Cardiac fibroblast (primary cell): ENCODE measurements at regions not wholly inside any gene's neighbourhood (a gene's known extent, or its start where the extent isn't known, plus 50 kb on each side); places are given as distances from the start of the nearest gene placed in this dataset.

Source experiments
- DNase-seq, 2 donors: peaks; one replicate each; pipeline versions ENCODE4 v3.0.0 to v3.0.0-alpha.2; 2010; ENCODE audit warnings: low read depth in 2 of 2
- H3K4me3 ChIP-seq, 2 donors: replicated peaks in 1 of 2; 1 replicate in 1 of 2; 2 replicates in 1 of 2; pipeline ENCODE4 v1.5.1; 2011; ENCODE audit warnings: low read depth in 2 of 2, low read length in 2 of 2, mild to moderate bottlenecking in 2 of 2, moderate library complexity in 1 of 2
- CTCF ChIP-seq: IDR thresholded peaks from one replicate; pipeline ENCODE4 v1.5.1; 2011; ENCODE audit warnings: low read depth, mild to moderate bottlenecking, low read length, inconsistent platforms

GRCh38 chr6:3663081-3663480 is 88.4 kb downstream of the PXDC1 start:
- no peak for DNase-seq
- no peak for TF ChIP-seq CTCF
- no peak overlapping the region for H3K4me3 ChIP-seq

- TF ChIP-seq CTCF: no peak
Measured at GRCh38 chr6:3661390-3661789, 90.1 kb downstream of the PXDC1 start.

GRCh38 chr6:3660473-3660872 is 91.0 kb downstream of the PXDC1 start:
- no peak for DNase-seq
- H3K4me3 ChIP-seq: no peak overlapping the region
- no peak for TF ChIP-seq CTCF

More at GRCh38 chr6:3661390-3661789, 90.1 kb downstream of the PXDC1 start:
- no peak for DNase-seq
- H3K4me3 ChIP-seq: no peak overlapping the region

GRCh38 chr6:3659748-3660147 is 91.8 kb downstream of the PXDC1 start:
- no peak for TF ChIP-seq CTCF
- DNase-seq: no peak
- no peak overlapping the region for H3K4me3 ChIP-seq

GRCh38 chr6:3656076-3656475 is 95.4 kb downstream of the PXDC1 start:
- DNase-seq: no peak
- H3K4me3 ChIP-seq: no peak overlapping the region
- TF ChIP-seq CTCF: no peak

GRCh38 chr6:3654898-3655297 is 96.6 kb downstream of the PXDC1 start:
- TF ChIP-seq CTCF: no peak
- H3K4me3 ChIP-seq: no peak overlapping the region
- no peak for DNase-seq

- DNase-seq: no peak
- H3K4me3 ChIP-seq: no peak overlapping the region
- TF ChIP-seq CTCF: no peak
Measured at GRCh38 chr6:3654436-3654835, 97.1 kb downstream of the PXDC1 start.
